SU-DHL-6 (cell line): ENCODE measurements at regions not wholly inside any gene's neighbourhood (a gene's known extent, or its start where the extent isn't known, plus 50 kb on each side); places are given as distances from the start of the nearest gene placed in this dataset.

Experiments used
- H2AFZ ChIP-seq: fragments of 200-600 bp; sonication (generic); 2 replicates; pipeline ENCODE4 v1.6.1; 2014; ENCODE audit warnings: low read depth, mild to moderate bottlenecking, moderate library complexity, mixed read lengths, antibody characterized with exemption, low read length; ENCODE audit not compliant: severe bottlenecking
- H3F3A ChIP-seq: fragments of 200-600 bp; shearing (Covaris generic); 2 replicates; pipeline ENCODE4 v1.6.0; 2016; ENCODE audit warnings: antibody characterized with exemption, mild to moderate bottlenecking; ENCODE audit not compliant: insufficient read depth
- H3K27ac ChIP-seq: fragments of 200-600 bp; sonication (generic); 2 replicates; pipeline ENCODE4 v1.5.1; 2016; ENCODE audit warnings: low read depth, mild to moderate bottlenecking, low read length, moderate library complexity, mixed read lengths
- H3K27me3 ChIP-seq: fragments of 200-600 bp; sonication (generic), shearing (Covaris generic); 2 replicates; pipeline ENCODE4 v1.6.0; 2014; ENCODE audit warnings: mild to moderate bottlenecking, low read length
- H3K36me3 ChIP-seq: fragments of 200-600 bp; sonication (generic); 2 replicates; pipeline ENCODE4 v1.6.1; 2014; ENCODE audit warnings: mild to moderate bottlenecking, low read length, mixed read lengths
- H3K4me2 ChIP-seq: fragments of 300-600, 200-600 bp; shearing (Covaris generic), sonication (generic); 2 replicates; pipeline ENCODE4 v1.6.0; 2014; ENCODE audit warnings: low read length, low read depth, mild to moderate bottlenecking; ENCODE audit not compliant: poor library complexity, severe bottlenecking
- H3K4me3 ChIP-seq: fragments of 200-600 bp; sonication (generic); 2 replicates; pipeline ENCODE4 v1.5.1; 2014; ENCODE audit warnings: antibody characterized with exemption, low read length, mild to moderate bottlenecking, mixed read lengths; ENCODE audit not compliant: insufficient read depth, poor library complexity, severe bottlenecking
- H3K79me2 ChIP-seq: fragments of 200-600 bp; sonication (generic); 2 replicates; pipeline ENCODE4 v1.6.1; 2014; ENCODE audit warnings: mild to moderate bottlenecking, low read length, moderate library complexity; ENCODE audit not compliant: insufficient read depth
- H3K9ac ChIP-seq: fragments of 200-600 bp; sonication (generic); 2 replicates; pipeline ENCODE4 v1.7.0; 2014; ENCODE audit warnings: mild to moderate bottlenecking, low read length
- H3K9me2 ChIP-seq: fragments of 200-600 bp; sonication (generic); replicated peaks from 2 replicates; pipeline ENCODE4 v1.6.1; 2014; ENCODE audit warnings: low read length; ENCODE audit not compliant: insufficient read depth
- H3K9me3 ChIP-seq: fragments of 200-600 bp; sonication (generic); 2 replicates; pipeline ENCODE4 v1.6.1; 2014; ENCODE audit warnings: low read length, mixed read lengths; ENCODE audit not compliant: insufficient read depth
- H4K20me1 ChIP-seq: fragments of 200-600 bp; sonication (generic); 2 replicates; pipeline ENCODE4 v1.6.1; 2014; ENCODE audit warnings: low read depth, mild to moderate bottlenecking, antibody characterized with exemption, low read length, moderate library complexity, mixed read lengths
- EZH2phosphoT487 ChIP-seq: fragments of 200-600 bp; sonication (generic), shearing (Covaris generic); conservative IDR thresholded peaks from 2 replicates; pipeline ENCODE4 v1.6.1; 2018; ENCODE audit warnings: mild to moderate bottlenecking, antibody characterized with exemption, low read length, moderate library complexity, mixed read lengths
- TF ChIP-seq, protein P1 (sequence below): fragments of 200-600 bp; sonication (generic); IDR thresholded peaks from one replicate; pipeline ENCODE4 v1.5.1; 2017; ENCODE audit warnings: antibody characterized with exemption, mild to moderate bottlenecking, low read length, moderate library complexity; ENCODE audit not compliant: insufficient read depth, poor library complexity, severe bottlenecking

DNA sequence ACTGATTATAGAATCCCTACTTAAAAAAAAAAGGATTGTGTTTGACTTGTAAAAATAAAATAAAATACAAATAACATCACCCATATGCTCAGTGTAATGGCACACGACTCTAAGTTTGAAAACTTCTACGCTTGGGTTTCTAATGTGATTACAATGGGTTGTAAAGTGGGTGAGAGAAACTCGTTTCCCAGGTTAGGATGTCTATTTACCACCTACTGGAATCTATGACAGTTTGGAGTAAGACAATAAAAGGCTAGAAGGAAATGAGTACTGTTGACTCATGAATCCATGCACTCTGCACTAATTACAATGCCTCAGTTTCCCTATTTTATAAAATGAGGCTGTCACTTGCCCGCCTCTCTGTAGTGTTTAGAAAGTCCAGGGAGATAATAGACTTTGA is 204.0 kb upstream of the FOXN2 start:
- H3K79me2 ChIP-seq, result no peaks in the 10 kb centered on the region
- H3K9me2 ChIP-seq, result no peaks in the 10 kb centered on the region
- H3K27me3 ChIP-seq, result no peaks in the 10 kb centered on the region
- TF ChIP-seq, protein P1, sequence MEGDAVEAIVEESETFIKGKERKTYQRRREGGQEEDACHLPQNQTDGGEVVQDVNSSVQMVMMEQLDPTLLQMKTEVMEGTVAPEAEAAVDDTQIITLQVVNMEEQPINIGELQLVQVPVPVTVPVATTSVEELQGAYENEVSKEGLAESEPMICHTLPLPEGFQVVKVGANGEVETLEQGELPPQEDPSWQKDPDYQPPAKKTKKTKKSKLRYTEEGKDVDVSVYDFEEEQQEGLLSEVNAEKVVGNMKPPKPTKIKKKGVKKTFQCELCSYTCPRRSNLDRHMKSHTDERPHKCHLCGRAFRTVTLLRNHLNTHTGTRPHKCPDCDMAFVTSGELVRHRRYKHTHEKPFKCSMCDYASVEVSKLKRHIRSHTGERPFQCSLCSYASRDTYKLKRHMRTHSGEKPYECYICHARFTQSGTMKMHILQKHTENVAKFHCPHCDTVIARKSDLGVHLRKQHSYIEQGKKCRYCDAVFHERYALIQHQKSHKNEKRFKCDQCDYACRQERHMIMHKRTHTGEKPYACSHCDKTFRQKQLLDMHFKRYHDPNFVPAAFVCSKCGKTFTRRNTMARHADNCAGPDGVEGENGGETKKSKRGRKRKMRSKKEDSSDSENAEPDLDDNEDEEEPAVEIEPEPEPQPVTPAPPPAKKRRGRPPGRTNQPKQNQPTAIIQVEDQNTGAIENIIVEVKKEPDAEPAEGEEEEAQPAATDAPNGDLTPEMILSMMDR, result no peak
- H3K27ac ChIP-seq, result no peak overlapping the region
- no peak overlapping the region for H3K4me2 ChIP-seq
- no peak overlapping the region for H3K4me3 ChIP-seq
- no peak overlapping the region for H3K9ac ChIP-seq
- H3K9me3 ChIP-seq, result no peaks in the 10 kb centered on the region
- H3K36me3 ChIP-seq, result no peaks in the 10 kb centered on the region
- no peaks in the 10 kb centered on the region for H4K20me1 ChIP-seq
- H2AFZ ChIP-seq, result peak overlapping the region; percentile 94
- H3F3A ChIP-seq, result no peaks in the 10 kb centered on the region

DNA sequence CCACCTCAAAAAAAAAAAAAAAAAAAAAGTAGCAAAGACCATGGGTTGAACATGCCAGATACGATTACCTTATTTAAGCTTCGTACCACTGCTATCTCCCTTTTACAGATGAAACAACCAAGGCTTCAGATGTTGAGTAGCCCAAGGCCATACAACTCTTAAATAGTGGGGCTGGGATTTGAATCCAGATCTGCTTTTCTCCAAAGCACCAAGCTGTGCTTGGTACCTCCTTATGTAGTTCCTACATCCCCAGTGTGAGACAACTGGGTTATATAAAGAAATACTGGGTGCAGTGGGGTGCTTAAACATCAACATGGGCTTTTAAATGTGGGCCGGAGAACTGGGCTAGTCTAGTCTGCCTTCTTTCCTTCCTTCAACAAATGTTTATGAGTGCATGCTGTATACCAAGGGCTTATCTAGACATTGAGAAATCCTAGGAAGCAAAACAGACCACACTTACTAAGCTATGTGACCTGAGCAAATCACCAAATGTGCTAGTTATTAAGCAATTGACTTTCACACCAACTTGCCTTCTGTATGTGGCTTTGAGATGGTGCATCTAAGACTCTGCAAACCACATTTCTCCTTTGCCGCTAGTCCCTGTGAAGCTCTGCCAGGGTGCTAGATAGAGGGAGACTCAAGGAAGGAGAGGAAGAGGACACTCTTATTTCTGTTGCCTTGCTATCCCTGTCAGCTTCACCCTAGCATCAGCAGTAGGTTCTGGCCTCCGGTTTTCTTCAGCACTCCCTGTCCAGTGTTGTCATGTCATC is 201.4 kb upstream of the FOXN2 start:
- Histone ChIP-seq H3K9me3 (no peaks in the 10 kb centered on the region), H3K9ac (no peak overlapping the region), H3K4me2 (no peak overlapping the region), H3K79me2 (no peaks in the 10 kb centered on the region), H3K4me3 (no peak overlapping the region), H3K9me2 (no peaks in the 10 kb centered on the region), H3K27ac (no peak overlapping the region), H3K27me3 (no peaks in the 10 kb centered on the region), H2AFZ (no peak overlapping the region), H3F3A (no peaks in the 10 kb centered on the region), H3K36me3 (no peaks in the 10 kb centered on the region), H4K20me1 (no peaks in the 10 kb centered on the region)
- TF ChIP-seq, protein P1, result no peak
- TF ChIP-seq EZH2phosphoT487, result no peak

DNA sequence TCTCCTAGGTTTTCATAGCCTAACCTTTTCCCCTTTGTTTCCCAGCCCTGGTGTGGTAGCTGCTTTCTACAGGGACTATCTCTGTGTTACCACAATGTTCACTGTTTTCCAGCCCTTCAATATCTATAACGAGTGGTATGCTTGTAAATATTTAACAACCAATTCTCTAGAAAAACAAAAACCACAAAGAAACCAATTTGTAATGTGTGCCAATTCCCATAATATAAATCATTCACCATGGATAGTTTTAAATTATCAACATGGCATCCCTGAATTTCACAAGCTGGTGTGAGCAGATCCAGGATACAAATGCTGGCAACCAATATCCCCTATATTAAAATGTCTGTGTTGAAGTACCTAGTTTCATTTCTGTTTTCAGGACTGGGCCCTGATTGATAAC is 200.7 kb upstream of the FOXN2 start:
- no peaks in the 10 kb centered on the region for H3K9me3 ChIP-seq
- H3K27me3 ChIP-seq, result no peaks in the 10 kb centered on the region
- no peak overlapping the region for H2AFZ ChIP-seq

More for the DNA sequence above, 200.7 kb upstream of the FOXN2 start:
- no peaks in the 10 kb centered on the region for H3K36me3 ChIP-seq
- TF ChIP-seq EZH2phosphoT487, result no peak
- TF ChIP-seq, protein P1, result no peak
- H3K4me2 ChIP-seq, result no peak overlapping the region
- no peaks in the 10 kb centered on the region for H3F3A ChIP-seq
- H3K9ac ChIP-seq, result no peak overlapping the region
- H3K4me3 ChIP-seq, result no peak overlapping the region
- H3K9me2 ChIP-seq, result no peaks in the 10 kb centered on the region
- no peaks in the 10 kb centered on the region for H4K20me1 ChIP-seq
- H3K27ac ChIP-seq, result no peak overlapping the region
- no peaks in the 10 kb centered on the region for H3K79me2 ChIP-seq
